GM12878 (cell line): ENCODE measurements at regions not wholly inside any gene's neighbourhood (a gene's known extent, or its start where the extent isn't known, plus 50 kb on each side); places are given as distances from the start of the nearest gene placed in this dataset.

Experiments used
- ATAC-seq: fragments of 200-7000 bp; cut with Tn5 transposase; 3 replicates; pipeline ENCODE4 v1.9.1; 2020; ENCODE audit warnings: mild to moderate bottlenecking, moderate library complexity
- BruUV-seq: library from RNA; stranded (reverse); fragments of 400-500 nt; replicated peaks from 2 replicates; lab custom pipeline; 2021; lab: Mats Ljungman, UMichigan
- CTCF ChIA-PET: fragments of 300-600 bp; sonication (Branson Sonifier 250); formaldehyde crosslinking; extraction: SDS; loops from one replicate; lab custom pipeline; 2021; ENCODE audit warnings: inconsistent platforms; lab: Yijun Ruan, JAX
- POLR2A ChIA-PET: fragments of 350-600 bp; formaldehyde crosslinking; extraction: SDS; loops from one replicate; lab custom pipeline; 2021; ENCODE audit warnings: inconsistent platforms; lab: Charles Lee
- RAD21 ChIA-PET: fragments of 300-600 bp; sonication (Branson Sonifier 250); formaldehyde crosslinking; loops from one replicate; lab custom pipeline; 2023; ENCODE audit warnings: antibody characterized with exemption; ENCODE audit not compliant: unreplicated experiment; lab: Charles Lee
- SMC1A ChIA-PET: fragments of 300-600 bp; sonication (Branson Sonifier 250); formaldehyde crosslinking; loops from one replicate; lab custom pipeline; 2023; ENCODE audit not compliant: unreplicated experiment, uncharacterized antibody; lab: Charles Lee
- DNase-seq: peaks from one replicate; pipeline ENCODE4 v3.0.0-alpha.2; 2011; ENCODE audit warnings: low read depth, low spot score
- FAIRE-seq: peaks from 3 replicates; lab custom pipeline; 2011; peaks lifted over from hg19 to GRCh38; lab: Jason Lieb, UNC
- H2AFZ ChIP-seq: 2 replicates; pipeline ENCODE4 v1.6.0; 2011; ENCODE audit warnings: low read depth, low read length, control low read depth; ENCODE audit not compliant: control insufficient read depth
- H3K27ac ChIP-seq: 2 replicates; pipeline ENCODE4 v1.5.1; 2011; ENCODE audit warnings: control low read depth; ENCODE audit not compliant: control insufficient read depth, insufficient read depth
- H3K27me3 ChIP-seq, 2 experiments: replicated peaks in 1 of 2; 2 replicates each; pipeline versions ENCODE4 v1.6.0 to v1.6.1; 2011; ENCODE audit warnings: low read length in 1 of 2; ENCODE audit not compliant: control insufficient read depth in 2 of 2, insufficient read depth in 2 of 2
- H3K36me3 ChIP-seq, 2 experiments: 2 replicates each; pipeline ENCODE4 v1.5.1; 2011; ENCODE audit warnings: low read length in 1 of 2; ENCODE audit not compliant: control insufficient read depth in 2 of 2, insufficient read depth in 2 of 2
- H3K4me1 ChIP-seq: 2 replicates; pipeline ENCODE4 v1.6.1; 2011; ENCODE audit warnings: mild to moderate bottlenecking, low read length, moderate library complexity, mixed read lengths; ENCODE audit not compliant: control insufficient read depth, insufficient read depth
- H3K4me2 ChIP-seq: 2 replicates; pipeline ENCODE4 v1.6.0; 2011; ENCODE audit warnings: control low read depth; ENCODE audit not compliant: control insufficient read depth, insufficient read depth
- H3K4me3 ChIP-seq: fragments of 200-600 bp; sonication (generic); 2 replicates; pipeline ENCODE4 v1.5.1; 2016
- H3K79me2 ChIP-seq: 2 replicates; pipeline ENCODE4 v1.6.0; 2011; ENCODE audit warnings: low read length; ENCODE audit not compliant: control insufficient read depth, insufficient read depth
- H3K9ac ChIP-seq: 2 replicates; pipeline ENCODE4 v1.8.0; 2011; ENCODE audit warnings: low read length, control low read depth, mixed read lengths; ENCODE audit not compliant: control insufficient read depth, insufficient read depth
- H3K9me3 ChIP-seq: replicated peaks from 3 replicates; pipeline ENCODE4 v1.5.1; 2011; ENCODE audit warnings: mild to moderate bottlenecking, low read length; ENCODE audit not compliant: control insufficient read depth, insufficient read depth
- H4K20me1 ChIP-seq: 2 replicates; pipeline ENCODE4 v1.6.0; 2011; ENCODE audit not compliant: control insufficient read depth, insufficient read depth
- ATF2 ChIP-seq: IDR thresholded peaks from 2 replicates; pipeline ENCODE4 v1.6.1; 2012; ENCODE audit warnings: low read length, inconsistent platforms
- ESRRA ChIP-seq: IDR thresholded peaks from 2 replicates; pipeline ENCODE4 v1.6.1; 2012; ENCODE audit warnings: mild to moderate bottlenecking, low read length, improper control_type of control experiment
- IRF5 ChIP-seq: fragments of 450-650 bp; IDR thresholded peaks from 2 replicates; pipeline ENCODE4 v1.6.1; 2017; ENCODE audit warnings: borderline replicate concordance
- NR2F1 ChIP-seq: fragments of 450-650 bp; conservative IDR thresholded peaks from 2 replicates; pipeline ENCODE4 v1.6.1; 2017; ENCODE audit warnings: mild to moderate bottlenecking
- PBX3 ChIP-seq: IDR thresholded peaks from 2 replicates; pipeline ENCODE4 v1.6.1; 2011; ENCODE audit warnings: mild to moderate bottlenecking, low read depth, low read length, moderate library complexity; ENCODE audit not compliant: insufficient replicate concordance
- POLR2A ChIP-seq: IDR thresholded peaks from 2 replicates; pipeline ENCODE4 v1.6.1; 2011; ENCODE audit warnings: low read depth, mild to moderate bottlenecking, low read length
- SIX5 ChIP-seq: IDR thresholded peaks from 2 replicates; pipeline ENCODE4 v1.6.1; 2011; ENCODE audit warnings: mild to moderate bottlenecking, low read depth, low read length, moderate library complexity; ENCODE audit not compliant: severe bottlenecking
- SKIL ChIP-seq: fragments of 450-650 bp; IDR thresholded peaks from 2 replicates; pipeline ENCODE4 v1.6.1; 2017; ENCODE audit warnings: mild to moderate bottlenecking, low read depth, inconsistent platforms; ENCODE audit not compliant: poor library complexity, severe bottlenecking
- SUZ12 ChIP-seq: fragments of 200-600 bp; sonication (generic); IDR thresholded peaks from one replicate; pipeline ENCODE4 v1.6.1; 2018; ENCODE audit warnings: antibody characterized with exemption, mild to moderate bottlenecking; ENCODE audit not compliant: unreplicated experiment
- ZNF24 ChIP-seq: fragments of 450-650 bp; IDR thresholded peaks from 2 replicates; pipeline ENCODE4 v1.6.1; 2017; ENCODE audit warnings: antibody characterized with exemption, mild to moderate bottlenecking
- ZNF592 ChIP-seq: fragments of 450-650 bp; IDR thresholded peaks from 2 replicates; pipeline ENCODE4 v1.6.1; 2017; ENCODE audit warnings: mild to moderate bottlenecking, moderate library complexity
- ZZZ3 ChIP-seq: IDR thresholded peaks from 2 replicates; pipeline ENCODE4 v1.6.1; 2011; ENCODE audit warnings: low read depth; ENCODE audit not compliant: control insufficient read depth, insufficient read length
- WGBS: methylation state at CpG from one replicate; pipeline ENCODE4 v1.1.6; 2016; ENCODE audit warnings: low lambda C conversion rate; ENCODE audit not compliant: insufficient replicate concordance, insufficient coverage; ENCODE audit errors: missing lambda C conversion rate; 5-methylcytosine and 5-hydroxymethylcytosine counted together
- in situ Hi-C: fragments of 300-500 bp; cut with MboI; formaldehyde crosslinking; loops from 9 replicates; pipeline ENCODE4 v1.14.3; 2018; ENCODE audit warnings: mixed read lengths
- intact Hi-C: fragments of 100-400 bp; cut with micrococcal nuclease; formaldehyde crosslinking; loops from one replicate; pipeline ENCODE4 v1.14.2; 2022; ENCODE audit not compliant: unreplicated experiment

GRCh38 chr22:48212727-48213126, 1450.3 kb downstream of the TBC1D22A start:
- Histone ChIP-seq H3K9me3 (no peaks in the 10 kb centered on the region; the same call in 2 of the 3 replicates), H3K9ac (no peak overlapping the region), H4K20me1 (no peaks in the 10 kb centered on the region), H3K27ac (no peak overlapping the region), H3K79me2 (no peaks in the 10 kb centered on the region), H3K27me3 (no peaks in the 10 kb centered on the region), H3K4me3 (no peak overlapping the region), H3K36me3 (no peaks in the 10 kb centered on the region), H3K4me1 (no peaks in the 10 kb centered on the region), H3K4me2 (no peak overlapping the region), H2AFZ (no peak overlapping the region)
- ChIA-PET SMC1A (no interaction called here), POLR2A (no interaction called here), RAD21 (no interaction called here), CTCF (no interaction called here)
- in situ Hi-C loops: no loop called here
- DNase-seq (no peak), FAIRE-seq (no peak), ATAC-seq (no peak)
- WGBS: 25% methylated on average over 1 of the region's 1 CpG
- no TSS peak for BruUV-seq
- intact Hi-C loops: no loop called here
- TF ChIP-seq ZNF24 (no peak), NR2F1 (no peak), ZNF592 (no peak), SIX5 (no peak), ESRRA (no peak), SKIL (no peak), POLR2A (no peak), IRF5 (no peak), SUZ12 (no peak), ZZZ3 (no peak), PBX3 (no peak), ATF2 (no peak)
